ENCODE measurements at regions not wholly inside any gene's neighbourhood (a gene's known extent, or its start where the extent isn't known, plus 50 kb on each side); places are given as distances from the start of the nearest gene placed in this dataset.

DNA sequence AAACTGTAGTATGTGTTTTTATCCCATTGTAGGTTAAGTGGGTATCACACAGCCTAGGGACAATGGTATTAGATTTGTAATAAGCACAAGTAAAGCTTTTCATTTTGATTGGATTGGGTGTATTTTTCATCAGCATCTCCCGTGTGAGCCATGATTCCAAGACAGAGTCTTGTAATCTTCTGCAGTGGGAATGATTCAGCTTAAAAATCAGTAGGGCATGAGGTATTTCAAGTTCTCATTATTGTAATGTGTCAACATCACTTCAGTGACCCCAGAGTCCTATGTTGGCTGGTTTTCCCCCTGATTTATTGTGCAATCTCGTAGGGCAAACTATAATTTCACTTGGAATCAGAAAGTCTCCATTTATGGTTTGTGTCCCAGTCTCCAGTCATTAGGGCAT lies 833.2 kb upstream of the RBFOX1 start:
- ATAC-seq, result no peak
- no peak for TF ChIP-seq RARB (CRISPR knock-in tag; IDR thresholded peaks at IDR 0.05)
- no peak for TF ChIP-seq ZC3H10 (CRISPR knock-in tag; IDR thresholded peaks at IDR 0.05)
- TF ChIP-seq ZFP30 (CRISPR knock-in tag; IDR thresholded peaks at IDR 0.05), result no peak
- no peak for TF ChIP-seq ISL1 (CRISPR knock-in tag; IDR thresholded peaks at IDR 0.05)

DNA sequence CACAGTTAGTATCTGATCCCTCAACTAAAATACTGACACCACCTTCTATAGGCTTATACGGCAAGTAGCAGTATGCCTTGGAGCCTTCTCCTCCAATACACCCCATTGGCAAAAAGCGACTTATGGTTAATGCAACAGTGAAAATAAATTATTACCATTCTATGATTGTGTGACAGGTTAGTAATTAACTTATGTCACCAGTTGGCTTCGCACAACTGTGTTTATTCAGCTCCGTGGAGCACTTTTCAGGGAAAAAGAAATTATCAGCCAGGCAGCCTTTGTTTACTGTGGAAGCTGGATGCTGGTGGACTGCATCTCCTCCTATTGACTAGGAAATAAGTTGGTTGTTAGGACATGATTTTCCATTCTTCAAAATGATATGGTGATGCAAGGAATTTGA lies 833.8 kb upstream of the RBFOX1 start:
- no peak for ATAC-seq
- no peak for TF ChIP-seq CSDC2 (CRISPR knock-in tag; IDR thresholded peaks at IDR 0.05)
- TF ChIP-seq RARB (CRISPR knock-in tag; IDR thresholded peaks at IDR 0.05), result no peak
- TF ChIP-seq PPARA (CRISPR knock-in tag; IDR thresholded peaks at IDR 0.05; ENCODE audit: borderline replicate concordance), result no peak
- TF ChIP-seq ZNF8 (CRISPR knock-in tag; IDR thresholded peaks at IDR 0.05), result no peak
- no peak for TF ChIP-seq CSRNP3 (CRISPR knock-in tag; IDR thresholded peaks at IDR 0.05)
- TF ChIP-seq ZNF70 (CRISPR knock-in tag; IDR thresholded peaks at IDR 0.05), result no peak
- no peak for TF ChIP-seq BACH2 (CRISPR knock-in tag; IDR thresholded peaks at IDR 0.05; ENCODE audit: borderline replicate concordance)
- TF ChIP-seq TCF4 (CRISPR knock-in tag; IDR thresholded peaks at IDR 0.05; ENCODE audit: borderline replicate concordance), result no peak
- TF ChIP-seq ZNF565 (CRISPR knock-in tag; conservative IDR thresholded peaks at IDR 0.05; ENCODE audit: low read depth), result no peak
- TF ChIP-seq OSR1 (CRISPR knock-in tag; IDR thresholded peaks at IDR 0.05), result no peak
- TF ChIP-seq ZFP3 (CRISPR knock-in tag; IDR thresholded peaks at IDR 0.05), result no peak

DNA sequence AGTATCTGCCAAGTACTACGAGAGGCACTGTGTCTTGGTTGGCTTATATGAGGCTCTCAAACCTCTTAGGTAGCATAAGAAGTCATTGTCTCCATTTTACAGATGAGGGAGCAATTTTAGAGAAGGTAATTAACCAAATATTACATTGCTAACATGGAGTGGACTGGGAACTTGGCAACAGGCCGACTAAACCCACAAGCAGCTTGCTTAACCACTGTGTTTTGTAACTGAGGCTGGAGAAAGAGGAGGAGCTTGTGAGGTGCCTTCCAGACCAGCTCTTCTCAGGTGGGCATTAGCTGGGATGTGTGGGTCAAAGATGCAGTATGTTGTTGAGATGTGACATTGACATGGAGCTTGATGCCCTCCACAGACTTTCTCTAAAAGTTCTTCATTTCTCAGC lies 835.6 kb upstream of the RBFOX1 start:
- no peak for TF ChIP-seq ARNTL (CRISPR knock-in tag; IDR thresholded peaks at IDR 0.05; ENCODE audit: borderline replicate concordance, low read depth)
- TF ChIP-seq CSDC2 (CRISPR knock-in tag; IDR thresholded peaks at IDR 0.05), result no peak
- TF ChIP-seq ESRRG (CRISPR knock-in tag; IDR thresholded peaks at IDR 0.05), result no peak
- TF ChIP-seq ZFP3 (CRISPR knock-in tag; IDR thresholded peaks at IDR 0.05), result no peak
- TF ChIP-seq ZNF565 (CRISPR knock-in tag; conservative IDR thresholded peaks at IDR 0.05; ENCODE audit: low read depth), result no peak
- no peak for TF ChIP-seq PPARA (CRISPR knock-in tag; IDR thresholded peaks at IDR 0.05; ENCODE audit: borderline replicate concordance)
- no peak for TF ChIP-seq RARB (CRISPR knock-in tag; IDR thresholded peaks at IDR 0.05)
- no peak for TF ChIP-seq TOX (CRISPR knock-in tag; IDR thresholded peaks at IDR 0.05; ENCODE audit: borderline replicate concordance)
- TF ChIP-seq, protein P1, sequence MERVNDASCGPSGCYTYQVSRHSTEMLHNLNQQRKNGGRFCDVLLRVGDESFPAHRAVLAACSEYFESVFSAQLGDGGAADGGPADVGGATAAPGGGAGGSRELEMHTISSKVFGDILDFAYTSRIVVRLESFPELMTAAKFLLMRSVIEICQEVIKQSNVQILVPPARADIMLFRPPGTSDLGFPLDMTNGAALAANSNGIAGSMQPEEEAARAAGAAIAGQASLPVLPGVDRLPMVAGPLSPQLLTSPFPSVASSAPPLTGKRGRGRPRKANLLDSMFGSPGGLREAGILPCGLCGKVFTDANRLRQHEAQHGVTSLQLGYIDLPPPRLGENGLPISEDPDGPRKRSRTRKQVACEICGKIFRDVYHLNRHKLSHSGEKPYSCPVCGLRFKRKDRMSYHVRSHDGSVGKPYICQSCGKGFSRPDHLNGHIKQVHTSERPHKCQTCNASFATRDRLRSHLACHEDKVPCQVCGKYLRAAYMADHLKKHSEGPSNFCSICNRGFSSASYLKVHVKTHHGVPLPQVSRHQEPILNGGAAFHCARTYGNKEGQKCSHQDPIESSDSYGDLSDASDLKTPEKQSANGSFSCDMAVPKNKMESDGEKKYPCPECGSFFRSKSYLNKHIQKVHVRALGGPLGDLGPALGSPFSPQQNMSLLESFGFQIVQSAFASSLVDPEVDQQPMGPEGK (CRISPR knock-in tag; IDR thresholded peaks at IDR 0.05; ENCODE audit: borderline replicate concordance), result no peak
- TF ChIP-seq SNAI2 (CRISPR knock-in tag; IDR thresholded peaks at IDR 0.05), result no peak
- no peak for TF ChIP-seq ZNF70 (CRISPR knock-in tag; IDR thresholded peaks at IDR 0.05)
- TF ChIP-seq TSHZ2 (CRISPR knock-in tag; IDR thresholded peaks at IDR 0.05), result no peak
- TF ChIP-seq GLIS3 (CRISPR knock-in tag; IDR thresholded peaks at IDR 0.05), result no peak
- no peak for TF ChIP-seq CSRNP3 (CRISPR knock-in tag; IDR thresholded peaks at IDR 0.05)
- no peak for TF ChIP-seq ZFP30 (CRISPR knock-in tag; IDR thresholded peaks at IDR 0.05)
- TF ChIP-seq ISL1 (CRISPR knock-in tag; IDR thresholded peaks at IDR 0.05), result no peak
- no peak for ATAC-seq

DNA sequence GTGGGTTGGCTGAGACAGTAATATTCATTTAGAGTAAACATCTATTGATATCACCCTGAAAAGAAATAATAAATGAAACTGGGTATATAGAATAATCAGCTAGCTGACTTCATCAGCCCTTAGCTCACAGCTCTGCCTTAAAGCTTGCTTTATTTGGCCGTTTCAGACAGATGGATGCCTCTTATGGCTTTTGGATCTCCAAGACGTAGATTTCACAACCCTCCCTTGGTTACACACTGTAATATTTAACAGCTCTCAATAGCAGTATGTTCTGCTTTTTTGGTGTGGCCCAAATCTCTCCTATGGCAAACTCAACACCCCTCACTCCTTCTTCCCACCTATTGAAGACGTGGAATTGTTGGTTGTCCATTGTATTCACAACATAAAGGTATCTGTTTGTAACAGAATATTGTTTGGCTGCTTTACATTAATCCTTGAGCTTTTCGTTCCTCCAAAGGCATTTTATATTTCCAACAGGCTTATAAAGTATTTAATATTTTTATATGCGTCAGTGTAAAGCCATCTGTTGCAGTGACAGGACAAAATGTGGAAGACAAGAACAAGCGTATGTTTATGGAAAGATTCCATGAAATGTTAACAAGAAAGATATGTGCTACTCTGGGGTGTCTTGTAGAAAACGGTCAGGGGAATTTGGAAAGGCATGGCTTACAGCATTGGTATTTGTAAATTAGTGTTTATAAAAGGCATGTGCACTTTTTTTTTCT lies 837.0 kb upstream of the RBFOX1 start:
- no peak for ATAC-seq
- no peak for TF ChIP-seq CREB5 (CRISPR knock-in tag; IDR thresholded peaks at IDR 0.05; ENCODE audit: low read depth)
- TF ChIP-seq ARNTL (CRISPR knock-in tag; IDR thresholded peaks at IDR 0.05; ENCODE audit: borderline replicate concordance, low read depth), result no peak
- no peak for TF ChIP-seq ZNF565 (CRISPR knock-in tag; conservative IDR thresholded peaks at IDR 0.05; ENCODE audit: low read depth)
- TF ChIP-seq OSR1 (CRISPR knock-in tag; IDR thresholded peaks at IDR 0.05), result no peak
- no peak for TF ChIP-seq PPARA (CRISPR knock-in tag; IDR thresholded peaks at IDR 0.05; ENCODE audit: borderline replicate concordance)
- TF ChIP-seq, protein P2, sequence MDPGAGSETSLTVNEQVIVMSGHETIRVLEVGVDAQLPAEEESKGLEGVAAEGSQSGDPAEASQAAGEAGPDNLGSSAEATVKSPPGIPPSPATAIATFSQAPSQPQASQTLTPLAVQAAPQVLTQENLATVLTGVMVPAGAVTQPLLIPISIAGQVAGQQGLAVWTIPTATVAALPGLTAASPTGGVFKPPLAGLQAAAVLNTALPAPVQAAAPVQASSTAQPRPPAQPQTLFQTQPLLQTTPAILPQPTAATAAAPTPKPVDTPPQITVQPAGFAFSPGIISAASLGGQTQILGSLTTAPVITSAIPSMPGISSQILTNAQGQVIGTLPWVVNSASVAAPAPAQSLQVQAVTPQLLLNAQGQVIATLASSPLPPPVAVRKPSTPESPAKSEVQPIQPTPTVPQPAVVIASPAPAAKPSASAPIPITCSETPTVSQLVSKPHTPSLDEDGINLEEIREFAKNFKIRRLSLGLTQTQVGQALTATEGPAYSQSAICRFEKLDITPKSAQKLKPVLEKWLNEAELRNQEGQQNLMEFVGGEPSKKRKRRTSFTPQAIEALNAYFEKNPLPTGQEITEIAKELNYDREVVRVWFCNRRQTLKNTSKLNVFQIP (CRISPR knock-in tag; IDR thresholded peaks at IDR 0.05; ENCODE audit: borderline replicate concordance, low read depth), result no peak
- TF ChIP-seq ZFP30 (CRISPR knock-in tag; IDR thresholded peaks at IDR 0.05), result no peak
- no peak for TF ChIP-seq ZFP3 (CRISPR knock-in tag; IDR thresholded peaks at IDR 0.05)
- no peak for TF ChIP-seq ZC3H10 (CRISPR knock-in tag; IDR thresholded peaks at IDR 0.05)
- TF ChIP-seq ZNF8 (CRISPR knock-in tag; IDR thresholded peaks at IDR 0.05), result no peak
- no peak for TF ChIP-seq GLIS3 (CRISPR knock-in tag; IDR thresholded peaks at IDR 0.05)
- TF ChIP-seq TCF4 (CRISPR knock-in tag; IDR thresholded peaks at IDR 0.05; ENCODE audit: borderline replicate concordance), result no peak
- no peak for TF ChIP-seq CSDC2 (CRISPR knock-in tag; IDR thresholded peaks at IDR 0.05)
- TF ChIP-seq ISL1 (CRISPR knock-in tag; IDR thresholded peaks at IDR 0.05), result no peak
- TF ChIP-seq RARB (CRISPR knock-in tag; IDR thresholded peaks at IDR 0.05), result no peak
- no peak for TF ChIP-seq SNAI2 (CRISPR knock-in tag; IDR thresholded peaks at IDR 0.05)

Measured in SK-N-SH treated with all-trans-retinoic acid at 6 μM for 48 hours (cell line).